ENCODE measurements at regions not wholly inside any gene's neighbourhood (a gene's known extent, or its start where the extent isn't known, plus 50 kb on each side); places are given as distances from the start of the nearest gene placed in this dataset.
"Not testable (repeated sequence)": the region's sequence is repeated elsewhere in the genome, so short reads cannot be mapped to it uniquely, and the experiment has no call there.

- DNase-seq (ENCODE audit: low read depth in 3 of 3, low spot score in 1 of 3): not testable (repeated sequence)
These were observed 57.4 kb upstream of the NUTM2D start for GRCh38 chr10:87300163-87300562.

- DNase-seq (ENCODE audit: low read depth in 3 of 3, low spot score in 1 of 3): peak in 2 of 3 donors; percentile 1 to 7
These were observed 56.0 kb upstream of the NUTM2D start for GRCh38 chr10:87301466-87302115.

- not testable (repeated sequence) for DNase-seq (ENCODE audit: low read depth in 3 of 3, low spot score in 1 of 3)
These were observed 55.4 kb upstream of the NUTM2D start for GRCh38 chr10:87302132-87302531.

- DNase-seq (ENCODE audit: low read depth in 3 of 3, low spot score in 1 of 3): not testable (repeated sequence)
These were observed 53.8 kb upstream of the NUTM2D start for GRCh38 chr10:87303707-87304106.

GRCh38 chr10:87306681-87307080 lies 50.9 kb upstream of the NUTM2D start:
- not testable (repeated sequence) for DNase-seq (ENCODE audit: low read depth in 3 of 3, low spot score in 1 of 3)
